ENCODE measurements at regions not wholly inside any gene's neighbourhood (a gene's known extent, or its start where the extent isn't known, plus 50 kb on each side); places are given as distances from the start of the nearest gene placed in this dataset.

GRCh38 chr20:22438346-22438745 lies 146.0 kb downstream of the FOXA2 start:
- Histone ChIP-seq H3K36me3 (no peaks in the 10 kb centered on the region), H3K4me3 (ENCODE audit: low read depth in 1 of 2, low read length in 1 of 2) (no peak overlapping the region), H3K9me3 (no peaks in the 10 kb centered on the region), H3K27me3 (no peaks in the 10 kb centered on the region), H3K27ac (no peak overlapping the region), H3K4me1 (ENCODE audit: control insufficient read depth in 1 of 2, insufficient read depth in 1 of 2, low read depth in 1 of 2, low read length in 1 of 2) (no peaks in the 10 kb centered on the region)
- no peak for TF ChIP-seq CTCF (IDR thresholded peaks at IDR 0.05)

GRCh38 chr20:22437354-22437753 lies 147.0 kb downstream of the FOXA2 start:
- no peak overlapping the region for H3K4me3 ChIP-seq (ENCODE audit: low read depth in 1 of 2, low read length in 1 of 2)
- H3K9me3 ChIP-seq = no peaks in the 10 kb centered on the region
- TF ChIP-seq CTCF (IDR thresholded peaks at IDR 0.05) = no peak
- H3K27me3 ChIP-seq = no peaks in the 10 kb centered on the region
- no peaks in the 10 kb centered on the region for H3K4me1 ChIP-seq (ENCODE audit: control insufficient read depth in 1 of 2, insufficient read depth in 1 of 2, low read depth in 1 of 2, low read length in 1 of 2)
- H3K36me3 ChIP-seq = no peaks in the 10 kb centered on the region
- H3K27ac ChIP-seq = no peak overlapping the region

GRCh38 chr20:22431419-22431818 lies 153.0 kb downstream of the FOXA2 start:
- no peaks in the 10 kb centered on the region for H3K4me1 ChIP-seq (ENCODE audit: control insufficient read depth in 1 of 2, insufficient read depth in 1 of 2, low read depth in 1 of 2, low read length in 1 of 2)
- TF ChIP-seq CTCF (IDR thresholded peaks at IDR 0.05) = no peak
- no peak overlapping the region for H3K27ac ChIP-seq
- H3K27me3 ChIP-seq = no peaks in the 10 kb centered on the region
- no peaks in the 10 kb centered on the region for H3K9me3 ChIP-seq
- no peak overlapping the region for H3K4me3 ChIP-seq (ENCODE audit: low read depth in 1 of 2, low read length in 1 of 2)
- H3K36me3 ChIP-seq = no peaks in the 10 kb centered on the region

GRCh38 chr20:22430746-22431168 lies 153.6 kb downstream of the FOXA2 start:
- no peak overlapping the region for H3K4me3 ChIP-seq (ENCODE audit: low read depth in 1 of 2, low read length in 1 of 2)
- no peaks in the 10 kb centered on the region for H3K27me3 ChIP-seq
- H3K9me3 ChIP-seq = no peaks in the 10 kb centered on the region
- no peak overlapping the region for H3K27ac ChIP-seq
- no peaks in the 10 kb centered on the region for H3K4me1 ChIP-seq (ENCODE audit: control insufficient read depth in 1 of 2, insufficient read depth in 1 of 2, low read depth in 1 of 2, low read length in 1 of 2)
- TF ChIP-seq CTCF (IDR thresholded peaks at IDR 0.05) = no peak
- no peaks in the 10 kb centered on the region for H3K36me3 ChIP-seq

- Histone ChIP-seq H3K4me1 (ENCODE audit: control insufficient read depth in 1 of 2, insufficient read depth in 1 of 2, low read depth in 1 of 2, low read length in 1 of 2) (no peaks in the 10 kb centered on the region), H3K27ac (no peak overlapping the region), H3K4me3 (ENCODE audit: low read depth in 1 of 2, low read length in 1 of 2) (no peak overlapping the region), H3K27me3 (no peaks in the 10 kb centered on the region), H3K36me3 (no peaks in the 10 kb centered on the region), H3K9me3 (no peaks in the 10 kb centered on the region)
- no peak for TF ChIP-seq CTCF (IDR thresholded peaks at IDR 0.05)
Measured at GRCh38 chr20:22430154-22430745, 154.1 kb downstream of the FOXA2 start.

Measured in neutrophil (primary cell).